ENCODE measurements at regions not wholly inside any gene's neighbourhood (a gene's known extent, or its start where the extent isn't known, plus 50 kb on each side); places are given as distances from the start of the nearest gene placed in this dataset.
"Not testable (repeated sequence)": the region's sequence is repeated elsewhere in the genome, so short reads cannot be mapped to it uniquely, and the experiment has no call there.

DNA sequence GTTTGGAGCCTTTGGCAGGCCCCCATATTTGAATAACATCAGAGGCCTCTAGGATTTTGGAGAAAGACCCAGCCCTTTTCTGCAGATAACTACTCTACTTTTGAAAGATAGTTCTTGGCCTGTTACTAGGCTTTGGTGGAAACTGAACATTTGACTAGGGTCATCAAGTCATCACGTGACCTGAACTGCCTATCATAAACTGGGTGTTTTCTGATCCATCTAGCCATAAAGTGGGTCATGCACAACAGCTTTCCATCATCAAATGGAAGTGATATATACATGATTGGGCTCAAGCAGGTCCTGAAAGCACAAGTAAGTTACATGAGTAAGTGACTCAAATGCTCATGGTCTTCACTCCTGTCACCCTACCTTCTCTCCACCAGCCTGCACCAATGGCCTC, 552.3 kb upstream of the GRM3 start:
- no peak overlapping the region for H3K27ac ChIP-seq (ENCODE audit: low read length in 2 of 2)
- peaks cover 6% of the 10 kb centered on the region for H3K9me3 Mint-ChIP-seq (ENCODE audit: insufficient read depth)
- H3K4me1 ChIP-seq (ENCODE audit: control insufficient read depth in 2 of 2, insufficient read depth in 2 of 2, low read length in 2 of 2), result no peaks in the 10 kb centered on the region
- H3K79me2 ChIP-seq (ENCODE audit: control insufficient read depth, insufficient read depth, low read length), result no peaks in the 10 kb centered on the region
- no CpG with 5 or more reads among the region's 1 CpG for WGBS (ENCODE audit: insufficient coverage)
- intact Hi-C loops (cut with micrococcal nuclease), result no loop called here
- DNase-seq (no peak), ATAC-seq (ENCODE audit: low read depth) (no peak)
- H2AFZ ChIP-seq (ENCODE audit: insufficient read depth, low read depth, low read length, poor library complexity, severe bottlenecking), result no peak overlapping the region
- H3K4me1 Mint-ChIP-seq, result no peaks in the 10 kb centered on the region
- no peak overlapping the region for H3K4me3 ChIP-seq (ENCODE audit: control extremely low read depth in 1 of 5, extremely low read depth in 1 of 5, insufficient read depth in 1 of 5, low read depth in 2 of 5, low read length in 4 of 5)
- no peak overlapping the region for H3K9ac ChIP-seq (ENCODE audit: low read length)
- no peaks in the 10 kb centered on the region for H4K20me1 ChIP-seq (ENCODE audit: control insufficient read depth, insufficient read depth, low read length, poor library complexity, severe bottlenecking)
- no peak overlapping the region for H3K4me2 ChIP-seq (replicated peaks; ENCODE audit: low read depth, low read length, poor library complexity, severe bottlenecking)
- no peak for TF ChIP-seq EZH2 (IDR thresholded peaks at IDR 0.05; ENCODE audit: borderline replicate concordance, insufficient read depth, low read depth, low read length, poor library complexity, severe bottlenecking)
- H3K4me3 Mint-ChIP-seq, result no peak overlapping the region
- H3K27me3 ChIP-seq (replicated peaks in 1 of 4; ENCODE audit: control extremely low read depth in 1 of 4, control insufficient read depth in 3 of 4, insufficient read depth in 4 of 4, low read length in 3 of 4), result no peaks in the 10 kb centered on the region
- no peak overlapping the region for H3K27ac Mint-ChIP-seq
- H3K36me3 ChIP-seq (replicated peaks in 1 of 2; ENCODE audit: control extremely low read depth in 1 of 2, control insufficient read depth in 1 of 2, extremely low read depth in 1 of 2, insufficient read depth in 2 of 2, low read length in 1 of 2), result no peaks in the 10 kb centered on the region
- H3K27me3 Mint-ChIP-seq, result no peaks in the 10 kb centered on the region
- ChIA-PET POLR2A (no interaction called here), CTCF (no interaction called here)
- peaks cover 0 to 3% (median 0%) of the 10 kb centered on the region in 3 donors for H3K9me3 ChIP-seq (ENCODE audit: control extremely low read depth in 1 of 3, control insufficient read depth in 2 of 3, insufficient read depth in 1 of 3, low read length in 2 of 3)

DNA sequence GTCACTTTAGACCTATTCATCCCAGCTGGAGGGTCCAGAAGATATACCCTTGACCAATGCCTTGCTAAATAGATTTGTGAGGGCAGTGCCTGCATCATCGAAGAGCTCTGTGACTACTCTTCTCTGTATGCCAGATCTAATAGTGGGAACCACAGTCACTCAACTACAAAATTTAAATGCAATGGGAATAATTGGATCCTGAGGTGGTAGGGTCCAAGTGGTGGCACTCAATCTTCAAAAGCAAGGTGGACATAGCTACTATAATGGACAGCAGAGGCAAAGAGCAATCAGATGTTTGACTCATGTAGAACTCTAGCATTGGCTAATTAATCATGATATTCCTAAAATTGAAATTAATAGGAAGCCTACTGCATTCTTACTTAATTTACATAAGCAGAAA, 554.3 kb upstream of the GRM3 start:
- Histone ChIP-seq H3K4me2 (replicated peaks; ENCODE audit: low read depth, low read length, poor library complexity, severe bottlenecking) (no peak overlapping the region), H3K36me3 (replicated peaks in 1 of 2; ENCODE audit: control extremely low read depth in 1 of 2, control insufficient read depth in 1 of 2, extremely low read depth in 1 of 2, insufficient read depth in 2 of 2, low read length in 1 of 2) (no peaks in the 10 kb centered on the region), H3K9ac (ENCODE audit: low read length) (no peak overlapping the region), H3K79me2 (ENCODE audit: control insufficient read depth, insufficient read depth, low read length) (no peaks in the 10 kb centered on the region), H3K4me3 (ENCODE audit: control extremely low read depth in 1 of 5, extremely low read depth in 1 of 5, insufficient read depth in 1 of 5, low read depth in 2 of 5, low read length in 4 of 5) (no peak overlapping the region), H4K20me1 (ENCODE audit: control insufficient read depth, insufficient read depth, low read length, poor library complexity, severe bottlenecking) (no peaks in the 10 kb centered on the region), H3K9me3 (ENCODE audit: control extremely low read depth in 1 of 3, control insufficient read depth in 2 of 3, insufficient read depth in 1 of 3, low read length in 2 of 3) (peaks cover 0 to 3% (median 0%) of the 10 kb centered on the region in 3 donors), H3K27ac (ENCODE audit: low read length in 2 of 2) (no peak overlapping the region), H2AFZ (ENCODE audit: insufficient read depth, low read depth, low read length, poor library complexity, severe bottlenecking) (no peak overlapping the region), H3K27me3 (replicated peaks in 1 of 4; ENCODE audit: control extremely low read depth in 1 of 4, control insufficient read depth in 3 of 4, insufficient read depth in 4 of 4, low read length in 3 of 4) (no peaks in the 10 kb centered on the region), H3K4me1 (ENCODE audit: control insufficient read depth in 2 of 2, insufficient read depth in 2 of 2, low read length in 2 of 2) (no peaks in the 10 kb centered on the region)
- no CpG with 5 or more reads among the region's 1 CpG for WGBS (ENCODE audit: insufficient coverage)
- no peak overlapping the region for H3K27ac Mint-ChIP-seq
- H3K9me3 Mint-ChIP-seq (ENCODE audit: insufficient read depth), result peaks cover 6% of the 10 kb centered on the region
- H3K4me3 Mint-ChIP-seq, result no peak overlapping the region
- intact Hi-C loops (cut with micrococcal nuclease), result no loop called here
- ChIA-PET POLR2A (no interaction called here), CTCF (no interaction called here)
- ATAC-seq (ENCODE audit: low read depth) (no peak), DNase-seq (no peak)
- no peaks in the 10 kb centered on the region for H3K4me1 Mint-ChIP-seq
- TF ChIP-seq CTCF (IDR thresholded peaks at IDR 0.05), result no peak
- no peak for TF ChIP-seq EZH2 (IDR thresholded peaks at IDR 0.05; ENCODE audit: borderline replicate concordance, insufficient read depth, low read depth, low read length, poor library complexity, severe bottlenecking)
- no peaks in the 10 kb centered on the region for H3K27me3 Mint-ChIP-seq

GRCh38 chr7:86064572-86064971, 579.1 kb upstream of the GRM3 start:
- DNase-seq; H3K27ac Mint-ChIP-seq; H4K20me1 ChIP-seq (ENCODE audit: control insufficient read depth, insufficient read depth, low read length, poor library complexity, severe bottlenecking); H3K36me3 ChIP-seq (replicated peaks in 1 of 2; ENCODE audit: control extremely low read depth in 1 of 2, control insufficient read depth in 1 of 2, extremely low read depth in 1 of 2, insufficient read depth in 2 of 2, low read length in 1 of 2); H3K4me2 ChIP-seq (replicated peaks; ENCODE audit: low read depth, low read length, poor library complexity, severe bottlenecking); H3K27ac ChIP-seq (ENCODE audit: low read length in 2 of 2); H3K4me1 Mint-ChIP-seq; intact Hi-C loops (cut with micrococcal nuclease); H2AFZ ChIP-seq (ENCODE audit: insufficient read depth, low read depth, low read length, poor library complexity, severe bottlenecking); H3K9ac ChIP-seq (ENCODE audit: low read length); ATAC-seq (ENCODE audit: low read depth); H3K4me1 ChIP-seq (ENCODE audit: control insufficient read depth in 2 of 2, insufficient read depth in 2 of 2, low read length in 2 of 2); H3K4me3 ChIP-seq (ENCODE audit: control extremely low read depth in 1 of 5, extremely low read depth in 1 of 5, insufficient read depth in 1 of 5, low read depth in 2 of 5, low read length in 4 of 5); H3K9me3 Mint-ChIP-seq (ENCODE audit: insufficient read depth); H3K79me2 ChIP-seq (ENCODE audit: control insufficient read depth, insufficient read depth, low read length); H3K9me3 ChIP-seq (ENCODE audit: control extremely low read depth in 1 of 3, control insufficient read depth in 2 of 3, insufficient read depth in 1 of 3, low read length in 2 of 3); H3K27me3 Mint-ChIP-seq; H3K27me3 ChIP-seq (replicated peaks in 1 of 4; ENCODE audit: control extremely low read depth in 1 of 4, control insufficient read depth in 3 of 4, insufficient read depth in 4 of 4, low read length in 3 of 4); H3K4me3 Mint-ChIP-seq; POLR2A ChIA-PET; CTCF ChIA-PET: not testable (repeated sequence)
- WGBS (ENCODE audit: insufficient coverage), result no CpG with 5 or more reads among the region's 1 CpG
